Natural killer cell (primary cell): ENCODE measurements at regions not wholly inside any gene's neighbourhood (a gene's known extent, or its start where the extent isn't known, plus 50 kb on each side); places are given as distances from the start of the nearest gene placed in this dataset.

ENCODE experiments used
- ATAC-seq, 3 donors: fragments of 150-1000 bp in 2 of 3; fragments of 200-7000 bp in 1 of 3; cut with Tn5 transposase; 1 replicate in 1 of 3; 2 replicates in 2 of 3; pipeline ENCODE4 v1.10.0; 2021; ENCODE audit warnings: mild to moderate bottlenecking in 2 of 3, moderate library complexity in 2 of 3
- DNase-seq, 2 donors: peaks; one replicate each; pipeline versions ENCODE4 v3.0.0 to v3.0.0-alpha.2; 2013 to 2021; ENCODE audit warnings: mixed read lengths in 1 of 2
- H3K27ac ChIP-seq: one replicate; pipeline ENCODE4 v1.5.1; 2013; ENCODE audit warnings: mild to moderate bottlenecking, low read length
- H3K27me3 ChIP-seq: one replicate; pipeline ENCODE4 v1.6.1; 2013; ENCODE audit warnings: low read length; ENCODE audit not compliant: control insufficient read depth, insufficient read depth
- H3K36me3 ChIP-seq: one replicate; pipeline ENCODE4 v1.6.1; 2013; ENCODE audit warnings: low read length; ENCODE audit not compliant: control insufficient read depth, insufficient read depth
- H3K4me1 ChIP-seq: one replicate; pipeline ENCODE4 v1.6.1; 2013; ENCODE audit warnings: low read length; ENCODE audit not compliant: control insufficient read depth, insufficient read depth
- H3K4me3 ChIP-seq: one replicate; pipeline ENCODE4 v1.5.1; 2013; ENCODE audit warnings: low read length
- H3K9me3 ChIP-seq: one replicate; pipeline ENCODE4 v1.6.1; 2013; ENCODE audit warnings: low read length; ENCODE audit not compliant: control insufficient read depth, insufficient read depth
- H3K27ac Mint-ChIP-seq, 2 donors: one replicate each; pipeline ENCODE4 v1.8.0; 2022; ENCODE audit warnings: mild to moderate bottlenecking in 2 of 2, mixed read lengths in 2 of 2, moderate library complexity in 1 of 2
- H3K27me3 Mint-ChIP-seq, 2 donors: one replicate each; pipeline ENCODE4 v1.8.0; 2022; ENCODE audit warnings: low read depth in 2 of 2, mixed read lengths in 2 of 2
- H3K36me3 Mint-ChIP-seq: one replicate; pipeline ENCODE4 v1.8.0; 2022; ENCODE audit warnings: mixed read lengths
- H3K4me1 Mint-ChIP-seq, 2 donors: one replicate each; pipeline ENCODE4 v1.8.0; 2022; ENCODE audit warnings: mixed read lengths in 2 of 2
- H3K4me3 Mint-ChIP-seq: one replicate; pipeline ENCODE4 v1.8.0; 2022; ENCODE audit warnings: mild to moderate bottlenecking, moderate library complexity, mixed read lengths
- H3K9me3 Mint-ChIP-seq, 2 donors: one replicate each; pipeline ENCODE4 v1.8.0; 2022; ENCODE audit warnings: mixed read lengths in 2 of 2
- WGBS: methylation state at CpG from one replicate; pipeline ENCODE4 v1.1.7; 2013; ENCODE audit warnings: missing lambda C conversion rate; ENCODE audit not compliant: insufficient coverage; 5-methylcytosine and 5-hydroxymethylcytosine counted together
- intact Hi-C: fragments of 100-400 bp; cut with micrococcal nuclease; formaldehyde crosslinking; loops from one replicate; pipeline ENCODE4 v1.14.2; 2022
- TF ChIP-seq, protein P1 (sequence below): fragments of 200-600 bp; IDR thresholded peaks from one replicate; pipeline ENCODE4 v1.8.0; 2022; ENCODE audit warnings: antibody characterized with exemption

DNA sequence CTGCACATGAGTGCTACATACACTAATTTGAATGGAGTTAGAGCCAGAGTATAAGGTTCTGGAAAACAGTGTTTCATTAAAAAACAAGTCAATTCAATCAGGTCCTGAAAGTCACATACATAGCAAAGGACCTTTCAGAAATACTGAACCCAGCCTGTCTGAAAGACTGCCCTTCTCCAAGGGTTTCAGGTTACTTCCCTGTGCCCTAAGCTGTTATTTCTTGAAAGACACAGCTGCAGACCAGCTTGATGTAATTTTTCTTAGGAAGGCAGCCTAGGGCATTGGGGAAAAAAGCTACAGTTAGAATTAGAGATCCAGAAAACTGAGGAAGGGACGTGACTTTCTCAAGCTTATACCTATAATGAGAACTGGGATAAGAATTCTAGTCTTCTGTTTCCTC lies 155.9 kb upstream of the MAOA start:
- no peaks in the 10 kb centered on the region for H3K9me3 ChIP-seq
- H3K27me3 ChIP-seq: no peaks in the 10 kb centered on the region
- no peaks in the 10 kb centered on the region for H3K36me3 Mint-ChIP-seq
- H3K4me3 ChIP-seq: no peak overlapping the region
- no peak overlapping the region for H3K4me3 Mint-ChIP-seq
- no peak overlapping the region for H3K27ac ChIP-seq
- H3K9me3 Mint-ChIP-seq: no peaks in the 10 kb centered on the region
- H3K27ac Mint-ChIP-seq: no peak overlapping the region
- H3K4me1 ChIP-seq: no peaks in the 10 kb centered on the region
- no peak for DNase-seq
- peaks cover 0 to 24% of the 10 kb centered on the region in 2 donors for H3K27me3 Mint-ChIP-seq
- no peaks in the 10 kb centered on the region for H3K36me3 ChIP-seq
- no peak for ATAC-seq
- intact Hi-C loops: no loop called here
- H3K4me1 Mint-ChIP-seq: no peaks in the 10 kb centered on the region
- TF ChIP-seq, protein P1, sequence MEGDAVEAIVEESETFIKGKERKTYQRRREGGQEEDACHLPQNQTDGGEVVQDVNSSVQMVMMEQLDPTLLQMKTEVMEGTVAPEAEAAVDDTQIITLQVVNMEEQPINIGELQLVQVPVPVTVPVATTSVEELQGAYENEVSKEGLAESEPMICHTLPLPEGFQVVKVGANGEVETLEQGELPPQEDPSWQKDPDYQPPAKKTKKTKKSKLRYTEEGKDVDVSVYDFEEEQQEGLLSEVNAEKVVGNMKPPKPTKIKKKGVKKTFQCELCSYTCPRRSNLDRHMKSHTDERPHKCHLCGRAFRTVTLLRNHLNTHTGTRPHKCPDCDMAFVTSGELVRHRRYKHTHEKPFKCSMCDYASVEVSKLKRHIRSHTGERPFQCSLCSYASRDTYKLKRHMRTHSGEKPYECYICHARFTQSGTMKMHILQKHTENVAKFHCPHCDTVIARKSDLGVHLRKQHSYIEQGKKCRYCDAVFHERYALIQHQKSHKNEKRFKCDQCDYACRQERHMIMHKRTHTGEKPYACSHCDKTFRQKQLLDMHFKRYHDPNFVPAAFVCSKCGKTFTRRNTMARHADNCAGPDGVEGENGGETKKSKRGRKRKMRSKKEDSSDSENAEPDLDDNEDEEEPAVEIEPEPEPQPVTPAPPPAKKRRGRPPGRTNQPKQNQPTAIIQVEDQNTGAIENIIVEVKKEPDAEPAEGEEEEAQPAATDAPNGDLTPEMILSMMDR: no peak
- WGBS: no CpG with 5 or more reads among the region's 1 CpG

DNA sequence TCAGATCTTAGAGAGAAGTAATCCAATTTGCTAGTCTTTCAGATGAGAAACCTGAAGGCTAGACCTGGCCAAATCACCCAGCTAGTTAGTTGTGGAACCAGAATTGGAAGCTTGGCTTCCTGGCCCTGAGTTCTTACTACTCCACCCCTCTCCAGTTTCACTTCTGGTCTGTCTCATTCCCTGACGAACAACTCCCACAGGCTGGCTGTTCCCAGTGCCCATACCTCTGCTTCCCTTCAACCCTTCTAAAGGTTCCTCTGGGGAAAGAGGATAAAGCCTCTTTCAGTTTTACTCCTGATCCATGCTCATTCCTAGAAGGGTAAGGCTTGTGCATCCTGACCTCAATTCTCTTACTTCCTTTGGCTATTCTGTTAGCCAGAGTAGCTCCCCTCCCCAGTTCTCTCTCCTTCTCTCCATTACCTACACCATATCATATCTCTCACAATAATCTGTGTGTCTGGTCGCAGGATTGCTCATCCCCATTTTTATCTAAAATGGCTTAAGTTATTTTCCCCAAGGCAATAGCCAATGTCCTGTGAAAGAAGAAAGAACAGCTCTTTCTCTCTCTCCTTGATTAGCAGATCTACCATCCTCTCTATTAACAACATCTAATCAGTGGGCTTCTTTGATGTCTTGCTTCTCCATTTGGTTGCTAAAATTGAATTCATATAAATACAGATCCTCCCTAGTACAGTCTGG lies 155.0 kb upstream of the MAOA start:
- H3K4me1 ChIP-seq: no peaks in the 10 kb centered on the region
- Mint-ChIP-seq H3K9me3 (no peaks in the 10 kb centered on the region), H3K4me1 (no peaks in the 10 kb centered on the region), H3K4me3 (no peak overlapping the region), H3K27ac (no peak overlapping the region), H3K27me3 (peaks cover 0 to 24% of the 10 kb centered on the region in 2 donors), H3K36me3 (no peaks in the 10 kb centered on the region)
- WGBS: 92% methylated on average over 2 of the region's 2 CpGs
- ATAC-seq: no peak
- intact Hi-C loops: no loop called here
- TF ChIP-seq, protein P1: no peak
- H3K9me3 ChIP-seq: no peaks in the 10 kb centered on the region
- no peak for DNase-seq
- H3K27ac ChIP-seq: no peak overlapping the region
- H3K27me3 ChIP-seq: no peaks in the 10 kb centered on the region
- no peaks in the 10 kb centered on the region for H3K36me3 ChIP-seq
- no peak overlapping the region for H3K4me3 ChIP-seq

DNA sequence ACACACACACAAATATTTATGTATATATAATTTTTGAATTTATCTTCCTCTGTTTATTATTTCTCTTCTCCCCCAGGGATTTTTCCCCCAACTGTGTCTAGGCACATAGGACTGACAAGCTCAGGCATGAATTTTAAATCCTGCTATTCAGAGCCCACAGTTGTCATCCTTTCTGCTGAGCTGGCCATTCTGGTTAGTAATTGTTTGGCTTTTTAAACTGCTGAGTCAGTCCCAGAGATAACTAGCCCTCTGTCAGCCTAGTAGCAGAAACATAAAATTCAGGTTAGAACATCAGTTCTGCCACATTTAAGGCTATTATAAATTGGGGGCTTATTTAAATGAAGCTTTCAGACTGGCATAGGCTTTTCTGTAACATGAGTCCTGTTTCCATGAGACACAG lies 151.7 kb upstream of the MAOA start:
- H3K4me1 ChIP-seq: no peaks in the 10 kb centered on the region
- H3K36me3 Mint-ChIP-seq: no peaks in the 10 kb centered on the region
- H3K4me3 ChIP-seq: no peak overlapping the region
- H3K27me3 ChIP-seq: no peaks in the 10 kb centered on the region
- no peaks in the 10 kb centered on the region for H3K9me3 Mint-ChIP-seq
- no peaks in the 10 kb centered on the region for H3K4me1 Mint-ChIP-seq
- H3K27ac Mint-ChIP-seq: no peak overlapping the region
- H3K9me3 ChIP-seq: no peaks in the 10 kb centered on the region
- intact Hi-C loops: no loop called here
- DNase-seq: no peak
- H3K4me3 Mint-ChIP-seq: no peak overlapping the region
- H3K27ac ChIP-seq: no peak overlapping the region
- no peak for ATAC-seq
- TF ChIP-seq, protein P1: no peak
- peaks cover 0 to 52% of the 10 kb centered on the region in 2 donors for H3K27me3 Mint-ChIP-seq
- H3K36me3 ChIP-seq: no peaks in the 10 kb centered on the region

DNA sequence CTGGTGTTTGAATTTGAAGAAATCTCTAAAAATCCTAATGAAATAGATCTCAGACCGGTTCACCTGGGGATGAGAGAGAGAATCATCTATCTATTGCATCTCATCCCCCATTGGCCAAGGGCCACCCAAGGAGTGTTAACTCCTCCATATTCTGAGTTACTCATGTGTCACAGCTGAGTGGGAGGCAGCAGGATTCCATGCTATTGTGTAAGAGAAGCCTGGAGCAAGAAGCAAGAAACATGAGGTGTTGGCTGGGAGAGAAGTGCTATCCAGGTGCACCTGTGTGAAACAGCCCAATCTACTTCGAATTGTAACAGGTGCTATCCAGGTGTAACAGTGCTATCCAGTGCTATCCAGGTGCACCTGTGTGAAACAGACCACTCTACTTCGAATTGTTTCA lies 150.3 kb upstream of the MAOA start:
- intact Hi-C loops: no loop called here
- Mint-ChIP-seq H3K4me1 (no peaks in the 10 kb centered on the region), H3K27me3 (peaks cover 0 to 52% of the 10 kb centered on the region in 2 donors), H3K4me3 (no peak overlapping the region), H3K27ac (no peak overlapping the region), H3K9me3 (no peaks in the 10 kb centered on the region), H3K36me3 (no peaks in the 10 kb centered on the region)
- Histone ChIP-seq H3K27ac (no peak overlapping the region), H3K36me3 (no peaks in the 10 kb centered on the region), H3K4me3 (no peak overlapping the region), H3K4me1 (no peaks in the 10 kb centered on the region), H3K27me3 (no peaks in the 10 kb centered on the region), H3K9me3 (no peaks in the 10 kb centered on the region)
- ATAC-seq (no peak), DNase-seq (no peak)
- TF ChIP-seq, protein P1: no peak
- WGBS: 75% methylated on average over 2 of the region's 3 CpGs
